ENCODE measurements at regions not wholly inside any gene's neighbourhood (a gene's known extent, or its start where the extent isn't known, plus 50 kb on each side); places are given as distances from the start of the nearest gene placed in this dataset.

DNA sequence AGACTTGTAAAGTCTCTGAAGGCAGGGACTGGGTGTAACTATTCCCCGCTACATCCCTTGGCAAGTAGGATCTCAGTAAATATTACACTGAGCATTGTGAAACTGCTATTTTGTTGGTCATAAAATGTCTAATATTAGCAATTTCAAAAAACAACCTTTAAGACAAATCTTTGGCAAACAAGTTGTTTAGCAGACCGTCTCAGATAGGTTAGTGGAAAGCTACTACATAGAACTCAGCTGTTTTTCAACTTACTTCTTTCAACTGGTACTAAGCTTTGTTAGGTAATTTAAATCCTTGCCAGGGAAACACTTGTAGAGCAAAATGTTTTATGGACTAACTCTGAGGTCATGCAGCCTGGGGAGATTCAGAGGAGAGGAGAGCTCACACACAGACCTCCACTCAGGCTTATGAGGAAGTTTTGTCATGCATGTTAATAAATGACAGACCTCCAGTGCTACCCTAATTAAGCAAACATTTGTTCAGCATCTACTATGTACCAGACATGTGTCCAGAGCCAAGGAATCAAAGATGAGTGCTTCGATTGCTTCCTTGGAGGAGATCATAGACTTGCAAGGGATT, 61.6 kb upstream of the STAC start:
- Histone ChIP-seq H3K9me3 (peaks cover 0 to 10% (median 0%) of the 10 kb centered on the region in 4 donors), H3K27me3 (no peaks in the 10 kb centered on the region), H3K27ac (replicated peaks in 1 of 4) (no peak overlapping the region), H3K4me1 (no peaks in the 10 kb centered on the region), H3K36me3 (no peaks in the 10 kb centered on the region), H3K4me3 (no peak overlapping the region)
- WGBS, result 66% methylated on average over 3 of the region's 3 CpGs
- no peak for DNase-seq (ENCODE audit: extremely low spot score)
- intact Hi-C loops (cut with DNase I), result no loop called here
- TF ChIP-seq POLR2AphosphoS5 (IDR thresholded peaks at IDR 0.05) (no peak), POLR2A (IDR thresholded peaks at IDR 0.05; ENCODE audit: low read depth) (no peak), CTCF (IDR thresholded peaks at IDR 0.05) (no peak), EP300 (IDR thresholded peaks at IDR 0.05) (no peak)

- intact Hi-C loops (cut with DNase I), result no loop called here
- Histone ChIP-seq H3K9me3 (peaks cover 0 to 10% (median 0%) of the 10 kb centered on the region in 4 donors), H3K27ac (replicated peaks in 1 of 4) (no peak overlapping the region), H3K4me1 (no peaks in the 10 kb centered on the region), H3K4me3 (no peak overlapping the region), H3K27me3 (no peaks in the 10 kb centered on the region), H3K36me3 (no peaks in the 10 kb centered on the region)
- TF ChIP-seq POLR2A (IDR thresholded peaks at IDR 0.05; ENCODE audit: low read depth) (no peak), EP300 (IDR thresholded peaks at IDR 0.05) (no peak), POLR2AphosphoS5 (IDR thresholded peaks at IDR 0.05) (no peak), CTCF (IDR thresholded peaks at IDR 0.05) (no peak)
- no peak for DNase-seq (ENCODE audit: extremely low spot score)
- 52% methylated on average over 1 of the region's 1 CpG for WGBS
These were observed 60.6 kb upstream of the STAC start for GRCh38 chr3:36319680-36320079.

All from esophagus muscularis mucosa (tissue), 4 donors.